ENCODE measurements at regions not wholly inside any gene's neighbourhood (a gene's known extent, or its start where the extent isn't known, plus 50 kb on each side); places are given as distances from the start of the nearest gene placed in this dataset.

- no peak for TF ChIP-seq CTCF (IDR thresholded peaks at IDR 0.05)
- no peak for TF ChIP-seq POLR2A (IDR thresholded peaks at IDR 0.05)
Observed at GRCh38 chr10:130363051-130363450, 226.9 kb downstream of the GLRX3 start.
